HG02852 (cell line): ENCODE measurements at regions not wholly inside any gene's neighbourhood (a gene's known extent, or its start where the extent isn't known, plus 50 kb on each side); places are given as distances from the start of the nearest gene placed in this dataset.

Experiments
- ATAC-seq: cut with Tn5 transposase; IDR thresholded peaks from one replicate; pipeline ENCODE4 v1.9.1; 2021; ENCODE audit warnings: mild to moderate bottlenecking, moderate library complexity; ENCODE audit not compliant: unreplicated experiment

DNA sequence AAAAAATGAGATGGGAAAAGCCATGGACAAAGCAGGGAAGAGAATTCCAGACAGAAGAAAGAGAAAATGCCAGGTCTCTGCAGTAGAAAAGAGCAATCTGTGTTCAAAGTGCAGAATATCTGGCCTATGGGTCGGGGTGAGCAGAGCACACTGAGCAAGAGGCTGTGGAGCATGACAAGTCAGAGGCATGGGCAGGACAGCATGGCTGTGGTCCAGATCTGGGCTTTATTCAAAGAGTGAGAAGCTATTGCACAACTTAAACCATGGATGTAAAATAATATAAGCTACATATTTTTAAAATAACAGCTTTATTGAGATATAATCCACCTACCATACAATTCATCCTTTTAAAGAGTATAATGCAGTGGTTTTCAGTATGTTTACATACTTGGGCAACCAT lies 133.1 kb upstream of the SPDL1 start:
- no peak for ATAC-seq

DNA sequence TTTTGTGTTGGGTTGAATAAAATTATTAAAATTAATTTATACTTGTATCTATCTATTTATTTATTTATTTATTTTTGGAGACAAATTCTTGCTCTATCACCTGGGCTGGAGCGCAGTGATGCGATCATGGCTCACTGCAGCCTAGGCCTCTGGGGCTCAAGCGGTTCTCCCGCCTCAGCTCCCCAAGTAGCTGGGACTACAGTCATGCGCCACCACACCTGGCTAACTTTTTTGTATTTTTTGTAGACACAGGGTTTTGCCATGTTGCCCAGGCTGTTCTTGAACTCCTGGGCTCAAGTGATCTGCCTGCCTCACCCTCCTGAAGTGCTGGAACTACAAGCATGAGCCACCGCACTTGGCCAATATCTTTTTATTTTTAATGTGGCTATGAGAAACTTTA lies 134.7 kb upstream of the SPDL1 start:
- ATAC-seq, result no peak

DNA sequence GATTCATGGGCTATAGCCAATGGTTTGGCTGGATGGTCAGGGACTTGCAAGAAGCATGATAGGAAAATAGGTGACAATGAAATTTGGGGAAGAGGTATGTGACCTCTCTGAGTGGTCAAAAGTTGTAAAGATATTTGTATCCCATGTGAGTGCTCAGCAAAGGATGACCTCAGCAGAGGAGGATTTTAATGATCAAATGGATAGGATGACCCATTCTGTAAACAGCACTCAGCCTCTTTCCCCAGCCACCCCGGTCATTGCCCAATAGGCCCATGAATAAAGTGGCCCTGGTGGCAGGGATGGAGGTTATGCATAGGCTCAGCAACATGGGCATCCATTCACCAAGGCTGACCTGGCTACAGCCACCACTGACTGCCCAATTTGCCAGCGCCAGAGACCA lies 138.4 kb upstream of the SPDL1 start:
- no peak for ATAC-seq

DNA sequence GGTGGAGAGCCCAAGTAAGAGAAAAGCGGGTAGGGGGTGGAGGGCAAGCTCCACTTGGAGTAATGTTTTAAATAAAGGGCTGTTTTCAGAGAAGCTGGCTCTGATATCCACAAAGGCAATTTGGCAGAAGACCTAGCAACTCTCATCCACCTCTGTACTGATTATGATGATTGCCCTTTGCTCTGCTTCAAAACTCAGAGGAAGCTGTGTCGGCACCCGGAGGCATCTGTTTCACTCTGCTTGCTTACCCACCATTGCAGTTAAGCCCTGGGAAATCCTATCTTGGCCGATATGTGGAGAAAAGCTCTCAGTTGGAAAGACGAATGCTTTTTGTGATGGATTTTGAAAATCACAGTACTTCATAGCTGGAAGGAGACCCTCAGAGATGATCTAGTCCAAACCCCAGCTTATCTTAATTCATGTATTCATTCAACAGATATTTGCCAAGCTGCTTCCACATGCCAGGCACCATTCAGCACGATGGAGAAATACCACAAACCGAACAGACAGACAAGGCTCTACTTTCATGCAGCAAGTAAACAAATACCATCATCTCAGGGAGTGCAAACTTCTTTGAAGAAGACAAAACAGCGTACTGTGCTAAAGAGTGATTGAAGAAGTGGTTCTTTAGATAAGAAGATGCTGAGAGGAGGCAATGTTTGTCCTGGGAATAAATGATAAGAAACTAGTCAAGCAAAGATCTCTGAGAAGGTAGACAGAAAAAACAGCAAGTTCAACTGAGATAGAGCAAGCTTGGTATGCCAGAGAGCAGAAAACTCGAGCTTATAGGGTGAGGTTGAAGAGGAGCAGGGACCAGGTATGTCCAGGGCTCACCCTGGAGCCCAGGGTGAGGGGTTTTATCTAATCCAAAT lies 140.4 kb upstream of the SPDL1 start:
- ATAC-seq, result no peak

DNA sequence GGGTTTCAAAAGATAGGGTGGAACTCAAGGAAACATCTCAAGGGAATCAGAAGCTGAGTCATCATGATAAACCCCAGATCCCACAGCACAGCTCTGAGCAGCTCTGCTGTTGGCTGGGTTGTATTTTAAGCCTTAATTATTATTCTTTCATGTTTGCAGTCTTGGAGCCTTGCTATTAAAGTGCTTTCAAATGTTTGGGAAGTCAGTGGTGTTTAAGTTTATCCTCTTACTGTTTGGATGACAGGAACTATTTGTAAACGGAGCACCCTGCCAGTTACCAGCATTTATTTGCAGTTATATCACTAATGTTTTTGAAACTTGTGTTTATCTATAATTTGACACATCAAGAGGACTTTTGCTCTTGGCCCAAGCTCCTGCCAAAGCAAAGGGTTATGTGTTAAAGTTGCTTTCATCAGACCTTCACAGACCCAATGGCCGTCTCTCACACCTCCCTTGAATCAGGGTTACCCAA lies 141.1 kb upstream of the SPDL1 start:
- no peak for ATAC-seq

DNA sequence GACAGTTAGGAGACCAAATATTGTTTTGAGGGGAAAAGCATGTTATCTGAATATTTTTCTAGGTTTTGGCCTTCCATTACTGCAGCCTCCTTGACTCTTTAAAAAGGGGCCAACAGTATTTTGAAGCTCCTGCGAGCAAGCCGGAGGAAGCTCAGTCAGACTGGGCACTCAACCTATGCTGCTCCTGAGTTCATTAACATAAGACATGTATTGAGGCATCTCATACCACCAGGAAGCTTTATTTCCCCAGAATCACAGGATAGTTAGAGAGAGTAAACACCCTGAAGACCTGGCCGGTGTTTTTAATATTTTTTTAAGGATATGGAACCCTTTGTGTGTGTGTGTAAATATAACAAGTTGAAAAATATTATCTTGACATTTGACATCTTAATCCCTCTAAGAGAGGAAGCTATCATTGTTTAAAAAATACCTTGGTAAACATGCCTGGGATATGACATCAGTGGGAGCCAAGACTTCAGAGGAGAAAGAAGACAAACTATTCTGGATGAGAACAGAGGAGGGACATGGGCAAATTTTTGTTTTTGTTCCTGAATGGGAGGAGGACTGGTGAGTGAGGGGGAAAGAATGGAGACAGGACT lies 139.3 kb upstream of the SLIT3 start:
- no peak for ATAC-seq

DNA sequence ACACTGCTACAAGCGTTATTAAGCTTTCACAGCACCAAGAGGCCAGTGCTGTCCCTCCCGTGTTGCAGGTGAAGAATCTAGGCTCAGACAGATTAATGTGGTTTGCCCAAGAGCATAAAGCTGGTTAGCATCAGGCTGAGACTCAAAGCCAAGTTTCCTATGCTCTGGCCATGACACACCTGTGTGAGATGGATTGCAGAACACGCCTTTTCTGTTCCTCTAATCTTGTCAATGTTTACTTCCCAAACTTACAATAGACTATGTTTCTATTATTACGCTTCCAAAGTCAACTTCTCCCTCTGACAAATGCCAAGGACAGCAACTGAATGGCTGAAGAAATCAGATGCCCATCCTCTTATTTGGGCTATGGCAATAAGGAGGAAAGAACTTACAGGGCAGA lies 138.4 kb upstream of the SLIT3 start:
- no peak for ATAC-seq

DNA sequence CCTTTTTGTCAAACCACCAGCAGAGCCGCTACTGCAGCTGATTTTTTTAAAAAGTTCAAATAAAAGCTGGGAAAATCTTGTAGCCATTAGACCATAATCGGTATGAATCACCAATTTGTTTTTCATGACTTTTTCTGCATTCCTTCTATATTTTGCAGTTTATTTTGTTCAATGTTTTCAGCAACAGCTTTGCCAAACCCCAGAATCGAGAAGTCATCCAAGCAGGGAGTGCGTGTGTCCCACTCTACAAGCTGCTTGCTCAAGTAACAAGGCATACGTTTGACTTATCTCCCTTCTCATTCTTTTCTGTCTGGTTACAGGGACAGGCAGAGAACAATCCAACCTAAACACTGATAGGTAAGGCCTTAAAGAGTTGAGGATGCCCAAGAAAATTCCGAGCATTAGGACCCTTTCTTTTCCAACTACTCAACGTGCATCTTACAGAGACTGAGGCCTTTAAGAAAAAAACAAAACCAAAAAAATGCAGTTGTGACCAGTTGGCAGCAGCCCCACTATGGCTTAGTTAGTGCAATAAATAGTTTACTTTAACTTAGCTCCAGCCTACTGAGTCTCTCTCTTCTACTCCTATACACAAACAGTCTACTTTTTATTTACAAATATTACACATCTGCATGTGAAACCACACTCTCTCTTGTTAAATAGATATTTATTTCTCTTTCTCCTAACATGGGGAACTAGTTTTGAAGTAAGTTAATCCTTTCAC lies 134.7 kb upstream of the SLIT3 start:
- ATAC-seq, result no peak

DNA sequence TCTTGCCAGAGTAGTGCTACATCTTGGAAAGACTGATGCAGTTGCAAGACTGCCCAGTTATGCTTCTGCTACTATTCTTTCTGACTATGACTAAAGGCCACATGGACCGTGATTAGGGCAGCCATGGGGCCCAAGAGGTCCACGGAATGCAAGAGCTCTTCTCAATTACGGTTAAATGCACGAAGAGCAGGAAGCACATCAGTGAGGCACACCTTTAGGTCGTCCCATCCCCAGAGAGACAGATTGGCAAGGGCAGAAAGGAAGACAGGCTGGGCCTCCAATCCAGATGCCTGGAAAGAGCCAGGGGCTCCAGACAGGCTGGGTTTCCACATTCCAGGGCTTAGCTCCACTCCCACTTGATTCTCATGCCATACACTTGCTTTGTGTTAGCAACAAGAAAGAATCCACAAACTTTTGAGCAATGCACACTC lies 132.3 kb upstream of the SLIT3 start:
- no peak for ATAC-seq

DNA sequence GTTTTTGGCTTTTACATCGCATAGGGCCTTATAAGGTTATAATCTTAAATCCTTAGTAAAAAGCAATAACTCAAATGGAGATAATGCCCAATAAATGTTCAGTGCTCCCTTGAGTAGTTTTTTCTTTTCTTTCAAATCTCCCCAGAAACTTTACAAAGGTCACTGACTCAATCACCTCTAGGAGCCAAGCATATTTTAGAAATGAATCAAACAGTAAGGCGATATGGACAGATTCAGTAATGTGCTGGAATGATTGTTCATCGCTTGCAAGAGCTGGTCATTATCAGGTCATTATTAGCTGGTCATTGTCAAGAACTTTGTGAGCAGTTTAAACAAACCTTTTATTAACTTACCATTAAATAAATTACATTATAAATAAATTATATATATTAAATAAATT lies 130.4 kb upstream of the SLIT3 start:
- ATAC-seq, result no peak

DNA sequence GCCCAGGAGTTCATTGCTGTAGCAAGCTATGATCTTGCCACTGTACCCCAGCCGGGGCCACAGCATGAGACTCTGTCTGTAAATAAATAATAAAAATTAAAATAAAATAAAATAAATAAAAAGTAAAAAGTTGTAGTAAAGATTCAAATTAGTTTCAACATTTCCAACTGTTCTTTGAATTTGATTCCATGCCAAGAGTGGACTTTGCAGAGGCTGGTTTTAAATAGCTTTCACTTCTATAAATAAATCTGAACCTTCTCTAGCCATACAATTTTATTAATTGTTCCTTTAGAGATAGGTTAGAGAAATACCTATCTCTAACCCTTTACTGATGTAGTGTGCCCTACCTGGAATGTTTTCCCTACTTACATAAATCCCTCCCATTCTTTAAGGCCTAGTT lies 129.7 kb upstream of the SLIT3 start:
- no peak for ATAC-seq

DNA sequence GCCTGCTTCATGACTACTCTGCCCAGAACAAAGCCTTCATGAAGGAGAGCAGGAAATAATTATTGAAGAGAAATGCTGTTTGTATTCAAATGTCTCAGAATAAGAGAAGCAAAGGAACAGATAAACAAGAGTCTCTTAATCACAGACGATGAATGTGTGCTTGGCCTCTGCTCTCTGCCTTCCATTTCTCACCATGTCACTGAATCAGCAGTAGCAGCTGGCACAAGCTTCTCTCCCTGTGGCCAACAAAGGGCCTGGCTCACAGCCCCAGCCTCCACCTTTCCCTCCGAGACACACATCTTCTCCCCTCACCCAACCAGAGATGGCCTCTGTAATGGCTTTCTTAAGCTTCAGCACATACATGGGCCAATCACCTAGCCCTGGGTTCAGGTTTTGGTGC lies 128.1 kb upstream of the SLIT3 start:
- ATAC-seq, result no peak

DNA sequence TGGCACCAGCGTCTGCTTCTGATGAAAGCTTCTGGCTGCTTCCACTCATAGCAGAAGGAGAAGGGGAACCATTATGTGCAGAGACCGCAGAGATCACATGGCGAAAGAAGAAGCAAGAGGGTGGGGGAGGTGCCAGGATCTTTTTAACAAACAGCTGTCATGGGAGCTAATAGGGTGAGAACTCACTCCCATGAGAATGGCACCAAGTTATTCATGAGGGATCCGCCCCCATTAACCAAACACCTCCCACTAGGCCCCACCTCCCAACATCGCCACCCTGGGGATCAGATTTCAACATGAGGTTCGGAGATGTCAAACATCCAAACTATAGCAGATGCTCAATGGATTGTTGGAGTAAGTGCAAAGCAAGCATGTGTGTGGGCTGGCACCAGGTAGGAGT lies 125.8 kb upstream of the SLIT3 start:
- ATAC-seq, result peak; percentile 51

DNA sequence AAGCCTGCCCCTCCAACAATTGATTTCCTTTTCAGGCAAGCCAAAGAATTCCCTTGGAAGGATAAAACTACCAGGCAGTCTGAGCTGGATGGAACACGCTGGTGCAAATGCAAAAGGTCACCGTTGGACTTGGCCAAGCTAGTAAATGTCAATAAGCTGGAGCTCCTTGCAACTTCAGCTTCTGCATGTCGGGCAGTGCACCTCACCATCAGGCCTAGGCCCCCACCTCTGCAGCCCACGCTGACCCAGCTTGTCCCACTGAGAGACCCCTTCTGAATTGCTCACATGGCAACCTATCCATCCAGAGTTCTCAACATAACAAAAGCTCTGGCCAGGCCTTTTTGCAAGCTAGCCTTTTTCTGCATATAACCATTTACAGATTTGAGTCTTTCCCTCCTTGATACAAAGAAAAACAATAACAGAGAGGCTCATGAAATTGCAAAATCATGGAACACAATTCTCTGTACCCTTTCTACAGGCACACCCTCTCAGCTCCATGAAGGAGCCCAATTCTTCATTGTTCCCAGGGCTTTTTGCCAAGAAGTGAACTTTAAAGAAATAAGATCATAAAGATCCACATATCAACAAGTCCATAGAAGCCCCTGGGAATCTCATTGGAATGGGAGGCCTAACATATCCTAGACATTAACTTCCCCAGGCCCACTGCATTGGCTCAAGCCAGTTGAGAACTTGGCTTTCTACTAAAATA lies 123.9 kb upstream of the SLIT3 start:
- no peak for ATAC-seq

DNA sequence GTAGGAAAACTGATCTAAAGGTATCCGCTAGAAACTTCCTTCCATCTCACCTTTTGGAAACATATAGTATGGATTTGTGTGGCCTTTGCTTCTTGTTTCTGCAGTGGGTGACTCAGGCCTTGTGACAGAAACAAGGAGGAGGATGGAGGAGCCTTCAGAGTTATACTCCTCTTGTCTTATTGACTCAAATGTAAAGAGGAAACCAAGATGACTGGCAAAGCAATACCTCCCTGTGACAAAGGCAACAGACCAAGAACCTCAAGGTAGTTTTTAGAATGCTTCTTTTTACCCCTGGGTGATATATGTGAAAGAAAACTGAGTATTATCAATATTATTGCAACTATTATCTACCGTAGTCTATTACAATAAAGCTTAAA lies 123.3 kb upstream of the SLIT3 start:
- ATAC-seq, result no peak

DNA sequence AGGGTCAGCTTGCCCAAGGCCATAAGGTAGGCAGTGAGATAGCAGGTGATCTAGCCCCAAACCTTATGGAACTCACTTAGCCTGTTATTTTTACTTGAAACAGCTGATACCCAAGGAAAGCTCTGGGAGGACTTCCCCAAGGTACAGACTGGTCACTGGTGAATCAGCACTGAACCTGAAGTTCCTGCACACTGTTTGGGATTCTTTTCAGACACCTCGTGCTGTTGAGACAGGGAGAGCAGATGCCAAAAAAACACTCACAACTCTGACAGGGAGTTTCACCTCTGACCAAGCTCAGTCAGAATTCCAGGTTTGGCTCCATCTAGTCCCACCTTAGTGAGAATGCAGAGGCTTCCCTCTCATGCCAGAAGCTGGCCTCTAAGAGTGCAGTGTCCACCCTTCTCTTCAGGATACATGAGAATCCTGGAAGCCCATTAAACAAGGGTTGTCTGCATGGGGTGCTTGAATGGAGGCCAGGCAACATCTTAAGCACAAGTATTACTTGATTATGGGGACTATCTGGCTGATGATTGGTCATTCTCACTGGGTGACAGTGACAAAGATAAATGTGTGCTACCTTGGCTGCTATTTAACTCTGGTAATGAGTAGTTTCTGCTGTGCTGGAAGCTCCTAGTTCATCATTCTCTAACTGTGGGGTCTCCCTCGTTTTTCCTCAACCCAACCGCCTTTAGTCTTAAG lies 122.8 kb upstream of the SLIT3 start:
- ATAC-seq, result no peak

DNA sequence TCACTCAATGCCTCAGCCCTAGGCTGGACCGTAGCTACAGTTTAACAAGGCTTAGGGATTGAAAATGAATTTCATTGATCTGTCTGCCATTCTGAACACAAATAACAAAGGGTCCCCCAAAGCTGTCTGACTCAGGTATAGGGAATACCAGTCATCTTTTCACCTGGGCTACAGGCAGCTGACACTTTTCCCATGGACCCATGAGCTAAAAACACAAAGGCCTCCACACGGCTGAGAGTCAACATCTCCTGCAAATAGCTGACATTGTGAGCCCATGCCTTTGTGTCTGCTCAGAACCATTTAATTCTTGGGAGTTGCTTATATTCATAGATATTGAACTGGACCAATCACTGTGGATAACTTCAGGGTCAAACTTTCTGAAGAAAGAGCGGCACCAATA lies 121.1 kb upstream of the SLIT3 start:
- ATAC-seq, result no peak

DNA sequence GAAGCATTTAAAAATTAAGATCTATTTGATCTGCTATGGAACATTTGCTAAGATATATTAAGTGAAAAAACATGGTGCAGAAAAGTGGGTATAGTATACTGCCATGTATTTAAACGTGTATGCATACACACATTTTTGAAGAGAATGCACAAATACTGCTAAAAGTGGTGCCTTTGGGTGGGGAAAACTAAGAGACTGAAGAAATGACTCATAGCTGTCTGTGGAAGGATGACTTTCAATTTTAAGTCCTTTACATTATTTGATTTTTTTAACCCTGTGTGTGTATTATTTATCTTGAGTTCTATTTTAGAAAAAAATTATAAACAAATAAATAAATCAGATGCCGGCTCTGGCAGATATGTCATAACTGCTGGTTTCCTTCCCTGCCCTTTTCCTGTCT lies 120.7 kb upstream of the SLIT3 start:
- ATAC-seq, result no peak

DNA sequence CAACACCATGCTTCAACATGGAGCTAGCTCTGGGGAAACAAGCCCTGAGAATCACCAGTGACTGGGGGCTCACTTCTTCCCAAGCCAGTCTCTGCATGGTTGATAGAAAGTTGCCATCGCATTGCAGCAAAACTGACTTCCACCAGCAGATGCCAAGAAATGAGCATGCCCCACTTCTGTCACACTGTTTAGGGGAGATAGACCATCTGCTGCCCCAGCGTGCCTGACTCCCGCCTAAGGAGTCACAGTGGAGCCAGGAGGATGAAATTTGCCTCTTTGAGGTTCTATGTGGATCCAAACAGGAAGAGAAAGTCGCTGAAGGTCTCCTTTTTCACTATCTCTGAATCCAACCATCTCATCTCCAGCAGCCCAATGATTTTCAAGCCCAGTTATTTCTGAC lies 116.7 kb upstream of the SLIT3 start:
- no peak for ATAC-seq

DNA sequence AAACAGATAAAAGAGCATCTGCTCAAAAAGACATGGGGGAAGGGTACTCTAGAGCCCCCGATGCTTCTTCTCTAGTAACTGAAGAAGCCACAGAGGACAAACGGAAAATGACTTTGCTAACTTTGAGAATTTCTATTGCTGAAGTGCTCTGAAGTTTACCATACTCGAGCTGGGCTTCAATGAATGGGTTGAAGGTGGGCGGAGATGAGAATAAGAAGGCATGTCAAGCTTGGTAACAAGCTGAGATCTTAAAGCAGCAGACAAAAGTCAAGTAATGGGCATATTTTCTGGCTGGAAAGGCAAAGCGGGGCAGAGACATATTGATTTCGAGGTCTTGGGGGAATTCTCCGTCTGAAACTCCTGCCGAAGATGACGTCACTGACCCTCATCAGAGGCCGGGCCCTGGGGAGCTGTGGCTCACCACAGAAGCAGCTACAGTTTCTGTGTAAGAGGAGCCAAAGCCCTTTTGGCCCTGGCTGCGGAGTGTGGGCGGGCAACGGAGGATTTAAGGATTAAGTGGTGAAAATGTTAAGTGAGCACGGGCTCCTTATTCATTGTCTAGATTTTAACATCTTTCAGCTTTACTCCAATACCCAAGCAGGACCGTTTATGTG lies 115.8 kb upstream of the SLIT3 start:
- ATAC-seq, result peak; percentile 96
